Mucosa of descending colon (tissue), 3 donors: ENCODE measurements at regions not wholly inside any gene's neighbourhood (a gene's known extent, or its start where the extent isn't known, plus 50 kb on each side); places are given as distances from the start of the nearest gene placed in this dataset.

Experiments used
- ATAC-seq: fragments of 200-7000 bp; cut with Tn5 transposase; one replicate; pipeline ENCODE4 v1.9.1; 2020; ENCODE audit warnings: mild to moderate bottlenecking, moderate library complexity
- DNase-seq, 3 donors: peaks; one replicate each; pipeline ENCODE4 v3.0.0-alpha.2; 2020
- H3K36me3 ChIP-seq: fragments of 200-600 bp; one replicate; pipeline ENCODE4 v1.8.0; 2021; ENCODE audit warnings: low read depth, mild to moderate bottlenecking
- H3K4me1 ChIP-seq: fragments of 200-600 bp; one replicate; pipeline ENCODE4 v1.8.0; 2021; ENCODE audit warnings: low read depth, mild to moderate bottlenecking
- H3K4me3 ChIP-seq: fragments of 200-600 bp; one replicate; pipeline ENCODE4 v1.8.0; 2021; ENCODE audit warnings: mild to moderate bottlenecking
- H3K9me3 ChIP-seq: fragments of 200-600 bp; one replicate; pipeline ENCODE4 v1.8.0; 2021; ENCODE audit warnings: mild to moderate bottlenecking
- intact Hi-C, 2 donors: fragments of 100-400 bp; cut with DNase I in 1 of 2; cut with micrococcal nuclease in 1 of 2; formaldehyde crosslinking; loops; one replicate each; pipeline versions ENCODE4 v1.11.0 to v1.11.1; 2022; cut with DNase I, micrococcal nuclease
- TF ChIP-seq, protein P1 (sequence below): fragments of 200-600 bp; IDR thresholded peaks from one replicate; pipeline ENCODE4 v1.8.0; 2022; ENCODE audit warnings: antibody characterized with exemption, mild to moderate bottlenecking
- donor health status: DM: no; HTN: no; CAD: no; lungs with moderate emphysema.
- donor health status: DM: no; HTN: no; CAD: no.
- donor health status: DM: no; HTN: yes; CAD: no.

DNA sequence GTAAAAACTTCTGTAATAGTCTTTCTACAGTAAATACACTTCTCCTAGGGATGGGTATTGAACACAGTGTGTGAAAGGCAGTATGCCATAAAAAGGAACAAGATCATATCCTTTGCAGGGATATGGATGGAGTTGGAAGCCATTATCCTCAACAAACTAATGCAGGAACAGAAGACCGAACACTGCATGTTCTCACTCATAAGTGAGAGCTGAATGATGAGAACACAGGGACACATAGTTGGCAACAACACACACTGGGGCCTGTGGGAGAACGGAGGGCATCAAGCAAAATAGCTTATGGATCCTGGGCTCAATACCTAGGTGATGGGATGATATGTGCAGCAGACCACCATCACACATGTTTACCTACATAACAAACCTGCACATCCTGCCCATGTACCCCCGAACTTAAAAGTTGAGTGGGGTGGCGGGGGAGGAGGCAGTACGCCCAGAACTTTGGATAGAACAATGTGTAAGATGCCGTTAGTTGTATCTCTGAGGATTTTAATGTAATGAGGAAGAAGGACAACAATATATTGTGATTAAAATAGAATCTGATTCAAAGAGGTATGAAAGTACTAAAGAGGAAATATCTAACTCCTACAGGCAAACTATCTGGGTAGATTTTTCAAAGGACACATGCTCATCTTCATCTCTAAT, 183.2 kb downstream of the NDFIP2 start:
- no peak for DNase-seq
- intact Hi-C loops: no loop called here
- Histone ChIP-seq H3K36me3 (no peaks in the 10 kb centered on the region), H3K4me3 (no peak overlapping the region), H3K4me1 (no peaks in the 10 kb centered on the region), H3K9me3 (no peaks in the 10 kb centered on the region)
- TF ChIP-seq, protein P1, sequence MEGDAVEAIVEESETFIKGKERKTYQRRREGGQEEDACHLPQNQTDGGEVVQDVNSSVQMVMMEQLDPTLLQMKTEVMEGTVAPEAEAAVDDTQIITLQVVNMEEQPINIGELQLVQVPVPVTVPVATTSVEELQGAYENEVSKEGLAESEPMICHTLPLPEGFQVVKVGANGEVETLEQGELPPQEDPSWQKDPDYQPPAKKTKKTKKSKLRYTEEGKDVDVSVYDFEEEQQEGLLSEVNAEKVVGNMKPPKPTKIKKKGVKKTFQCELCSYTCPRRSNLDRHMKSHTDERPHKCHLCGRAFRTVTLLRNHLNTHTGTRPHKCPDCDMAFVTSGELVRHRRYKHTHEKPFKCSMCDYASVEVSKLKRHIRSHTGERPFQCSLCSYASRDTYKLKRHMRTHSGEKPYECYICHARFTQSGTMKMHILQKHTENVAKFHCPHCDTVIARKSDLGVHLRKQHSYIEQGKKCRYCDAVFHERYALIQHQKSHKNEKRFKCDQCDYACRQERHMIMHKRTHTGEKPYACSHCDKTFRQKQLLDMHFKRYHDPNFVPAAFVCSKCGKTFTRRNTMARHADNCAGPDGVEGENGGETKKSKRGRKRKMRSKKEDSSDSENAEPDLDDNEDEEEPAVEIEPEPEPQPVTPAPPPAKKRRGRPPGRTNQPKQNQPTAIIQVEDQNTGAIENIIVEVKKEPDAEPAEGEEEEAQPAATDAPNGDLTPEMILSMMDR: no peak
- ATAC-seq: no peak

DNA sequence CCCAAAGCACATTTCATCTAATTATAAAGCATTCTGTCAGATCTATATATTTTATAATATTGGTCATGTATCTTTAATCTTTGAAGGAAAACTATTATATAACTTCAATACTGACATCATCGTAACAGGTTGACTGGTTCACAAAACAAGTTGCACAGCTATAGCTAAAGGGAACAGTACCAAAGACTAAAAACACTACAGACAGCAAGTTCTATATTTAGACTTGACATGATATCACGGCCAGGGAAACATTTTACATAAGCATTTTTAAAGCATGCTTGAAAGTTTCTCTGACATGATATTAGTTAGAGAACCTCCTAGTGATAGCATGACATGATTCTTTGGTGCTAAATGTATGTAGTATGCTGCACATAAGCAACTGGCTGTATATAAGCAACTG, 182.5 kb downstream of the NDFIP2 start:
- ATAC-seq: no peak
- intact Hi-C loops: no loop called here

DNA sequence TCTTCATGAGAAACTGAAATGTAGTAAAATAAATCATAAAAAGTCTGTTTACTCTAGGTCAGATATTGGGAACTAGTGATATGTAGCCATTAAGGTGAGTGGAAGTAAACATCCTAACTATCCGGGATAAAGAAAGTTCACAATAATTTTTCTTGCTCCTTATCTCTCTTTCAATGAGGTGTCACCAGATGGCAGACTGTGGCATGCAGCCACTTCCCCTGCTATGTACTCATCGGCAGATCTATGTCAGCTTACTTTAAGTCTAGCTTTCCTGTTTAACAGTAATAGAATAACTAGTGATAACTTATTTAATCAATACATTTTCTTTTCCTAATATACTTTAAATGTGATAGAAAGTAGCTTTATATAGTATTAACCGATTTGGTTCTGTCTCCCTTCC, 181.9 kb downstream of the NDFIP2 start:
- intact Hi-C loops: no loop called here
- no peaks in the 10 kb centered on the region for H3K36me3 ChIP-seq
- H3K4me1 ChIP-seq: peaks cover 7% of the 10 kb centered on the region
- ATAC-seq: peak; percentile 58
- no peak overlapping the region for H3K4me3 ChIP-seq
- no peaks in the 10 kb centered on the region for H3K9me3 ChIP-seq
- TF ChIP-seq, protein P1: no peak
- peak in 2 of 3 donors; percentile 33 to 46 for DNase-seq

More for the DNA sequence above, 182.5 kb downstream of the NDFIP2 start:
- Histone ChIP-seq H3K36me3 (no peaks in the 10 kb centered on the region), H3K4me1 (peaks cover 4% of the 10 kb centered on the region), H3K4me3 (no peak overlapping the region), H3K9me3 (no peaks in the 10 kb centered on the region)
- DNase-seq: no peak
- TF ChIP-seq, protein P1: no peak

DNA sequence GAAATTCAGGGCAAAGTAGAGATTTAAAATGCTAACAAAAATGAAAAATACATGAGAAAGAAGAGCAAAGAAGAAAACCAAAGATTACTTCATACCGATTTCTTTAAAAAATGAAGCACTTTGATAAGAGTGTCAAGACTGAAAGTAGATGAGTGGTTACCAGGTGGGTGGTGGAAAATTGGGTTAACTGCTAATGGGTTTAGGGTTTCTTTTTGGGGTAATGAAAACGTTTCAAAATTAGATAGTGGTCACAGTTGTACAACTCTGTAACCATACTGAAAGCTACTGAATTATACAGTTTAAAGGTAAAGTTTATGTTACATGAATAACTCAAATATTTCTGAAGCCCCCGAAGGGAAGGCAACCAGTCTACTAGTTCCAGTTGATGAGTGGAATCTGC, 179.4 kb downstream of the NDFIP2 start:
- H3K36me3 ChIP-seq: no peaks in the 10 kb centered on the region
- no peak for ATAC-seq
- TF ChIP-seq, protein P1: no peak
- intact Hi-C loops: no loop called here
- no peak overlapping the region for H3K4me3 ChIP-seq
- H3K4me1 ChIP-seq: peaks cover 7% of the 10 kb centered on the region
- DNase-seq: no peak
- H3K9me3 ChIP-seq: no peaks in the 10 kb centered on the region

DNA sequence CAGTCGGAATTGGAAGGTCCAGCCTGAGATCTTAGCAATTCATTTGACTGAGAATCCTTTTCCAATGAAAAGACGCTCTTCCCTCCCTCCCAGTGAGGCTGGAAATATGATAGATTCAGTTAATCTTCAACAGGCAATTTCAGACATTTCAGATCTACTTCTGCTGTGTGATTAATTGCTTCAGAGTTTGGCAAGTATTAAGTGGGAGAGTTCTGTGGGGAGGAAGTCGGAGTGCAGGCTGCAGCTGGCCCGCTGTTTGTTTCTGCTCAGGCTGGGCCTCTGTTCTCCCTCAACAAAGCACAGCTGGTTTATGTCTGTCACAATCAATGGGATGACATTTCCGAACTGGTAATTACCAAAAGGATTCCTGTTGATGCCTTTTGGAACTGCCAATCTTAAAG, 178.2 kb downstream of the NDFIP2 start:
- Histone ChIP-seq H3K4me3 (no peak overlapping the region), H3K36me3 (no peaks in the 10 kb centered on the region), H3K4me1 (peaks cover 7% of the 10 kb centered on the region), H3K9me3 (no peaks in the 10 kb centered on the region)
- DNase-seq: no peak
- no peak for ATAC-seq
- TF ChIP-seq, protein P1: no peak
- intact Hi-C loops: no loop called here
